WTC11 (cell line): ENCODE measurements at regions not wholly inside any gene's neighbourhood (a gene's known extent, or its start where the extent isn't known, plus 50 kb on each side); places are given as distances from the start of the nearest gene placed in this dataset.

Experiments used
- AR ChIP-seq: fragments of 250-450 bp; sonication (Bioruptor Pico); IDR thresholded peaks from 2 replicates; pipeline ENCODE4 v1.9.0; 2021; ENCODE audit warnings: mild to moderate bottlenecking
- CREB1 ChIP-seq: sonication (generic); formaldehyde crosslinking; IDR thresholded peaks from 2 replicates; pipeline ENCODE4 v1.8.0; 2023; ENCODE audit warnings: mild to moderate bottlenecking, missing genetic modification reagents
- CTCF ChIP-seq: fragments of 200-600 bp; IDR thresholded peaks from 2 replicates; pipeline ENCODE4 v1.8.0; 2022; ENCODE audit warnings: antibody characterized with exemption
- MYBL2 ChIP-seq: sonication (generic); formaldehyde crosslinking; IDR thresholded peaks from 2 replicates; pipeline ENCODE4 v1.8.1; 2023; ENCODE audit warnings: mild to moderate bottlenecking, moderate library complexity, missing genetic modification reagents
- TP53 ChIP-seq: sonication (generic); formaldehyde crosslinking; IDR thresholded peaks from 2 replicates; pipeline ENCODE4 v1.8.1; 2023; ENCODE audit warnings: mild to moderate bottlenecking, missing genetic modification reagents
- ZBTB21 ChIP-seq: sonication (generic); formaldehyde crosslinking; IDR thresholded peaks from 2 replicates; pipeline ENCODE4 v1.8.1; 2023; ENCODE audit warnings: mild to moderate bottlenecking, missing genetic modification reagents, borderline replicate concordance
- ZNF219 ChIP-seq: sonication (generic); formaldehyde crosslinking; IDR thresholded peaks from 2 replicates; pipeline ENCODE4 v1.8.0; 2023; ENCODE audit warnings: missing genetic modification reagents, mild to moderate bottlenecking, borderline replicate concordance
- ZNF232 ChIP-seq: sonication (generic); formaldehyde crosslinking; IDR thresholded peaks from 2 replicates; pipeline ENCODE4 v1.8.0; 2022; ENCODE audit warnings: mild to moderate bottlenecking, missing genetic modification reagents
- ZNF317 ChIP-seq: sonication (generic); formaldehyde crosslinking; IDR thresholded peaks from 2 replicates; pipeline ENCODE4 v1.8.1; 2023; ENCODE audit warnings: low read depth, mild to moderate bottlenecking, moderate library complexity, missing genetic modification reagents, borderline replicate concordance
- TF ChIP-seq, protein P1 (sequence below): fragments of 250-450 bp; sonication (Bioruptor Pico); IDR thresholded peaks from 2 replicates; pipeline ENCODE4 v1.9.0; 2021; ENCODE audit warnings: mild to moderate bottlenecking
- TF ChIP-seq, protein P2 (sequence below): sonication (generic); formaldehyde crosslinking; IDR thresholded peaks from 2 replicates; pipeline ENCODE4 v1.8.0; 2022; ENCODE audit warnings: missing genetic modification reagents
- TF ChIP-seq, protein P3 (sequence below): sonication (generic); formaldehyde crosslinking; IDR thresholded peaks from 2 replicates; pipeline ENCODE4 v1.8.1; 2023; ENCODE audit warnings: mild to moderate bottlenecking, missing genetic modification reagents, borderline replicate concordance

- TF ChIP-seq ZNF317 (no peak), CTCF (peak; percentile 34; the same call in 1 of the 2 replicates), ZBTB21 (CRISPR knock-in tag) (no peak), CREB1 (CRISPR knock-in tag) (no peak), TP53 (CRISPR knock-in tag) (no peak), MYBL2 (CRISPR knock-in tag) (no peak), ZNF232 (no peak), AR (CRISPR knock-in tag) (no peak), ZNF219 (CRISPR knock-in tag) (no peak)
- TF ChIP-seq, protein P1, sequence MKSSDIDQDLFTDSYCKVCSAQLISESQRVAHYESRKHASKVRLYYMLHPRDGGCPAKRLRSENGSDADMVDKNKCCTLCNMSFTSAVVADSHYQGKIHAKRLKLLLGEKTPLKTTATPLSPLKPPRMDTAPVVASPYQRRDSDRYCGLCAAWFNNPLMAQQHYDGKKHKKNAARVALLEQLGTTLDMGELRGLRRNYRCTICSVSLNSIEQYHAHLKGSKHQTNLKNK (CRISPR knock-in tag) = no peak
- TF ChIP-seq, protein P2, sequence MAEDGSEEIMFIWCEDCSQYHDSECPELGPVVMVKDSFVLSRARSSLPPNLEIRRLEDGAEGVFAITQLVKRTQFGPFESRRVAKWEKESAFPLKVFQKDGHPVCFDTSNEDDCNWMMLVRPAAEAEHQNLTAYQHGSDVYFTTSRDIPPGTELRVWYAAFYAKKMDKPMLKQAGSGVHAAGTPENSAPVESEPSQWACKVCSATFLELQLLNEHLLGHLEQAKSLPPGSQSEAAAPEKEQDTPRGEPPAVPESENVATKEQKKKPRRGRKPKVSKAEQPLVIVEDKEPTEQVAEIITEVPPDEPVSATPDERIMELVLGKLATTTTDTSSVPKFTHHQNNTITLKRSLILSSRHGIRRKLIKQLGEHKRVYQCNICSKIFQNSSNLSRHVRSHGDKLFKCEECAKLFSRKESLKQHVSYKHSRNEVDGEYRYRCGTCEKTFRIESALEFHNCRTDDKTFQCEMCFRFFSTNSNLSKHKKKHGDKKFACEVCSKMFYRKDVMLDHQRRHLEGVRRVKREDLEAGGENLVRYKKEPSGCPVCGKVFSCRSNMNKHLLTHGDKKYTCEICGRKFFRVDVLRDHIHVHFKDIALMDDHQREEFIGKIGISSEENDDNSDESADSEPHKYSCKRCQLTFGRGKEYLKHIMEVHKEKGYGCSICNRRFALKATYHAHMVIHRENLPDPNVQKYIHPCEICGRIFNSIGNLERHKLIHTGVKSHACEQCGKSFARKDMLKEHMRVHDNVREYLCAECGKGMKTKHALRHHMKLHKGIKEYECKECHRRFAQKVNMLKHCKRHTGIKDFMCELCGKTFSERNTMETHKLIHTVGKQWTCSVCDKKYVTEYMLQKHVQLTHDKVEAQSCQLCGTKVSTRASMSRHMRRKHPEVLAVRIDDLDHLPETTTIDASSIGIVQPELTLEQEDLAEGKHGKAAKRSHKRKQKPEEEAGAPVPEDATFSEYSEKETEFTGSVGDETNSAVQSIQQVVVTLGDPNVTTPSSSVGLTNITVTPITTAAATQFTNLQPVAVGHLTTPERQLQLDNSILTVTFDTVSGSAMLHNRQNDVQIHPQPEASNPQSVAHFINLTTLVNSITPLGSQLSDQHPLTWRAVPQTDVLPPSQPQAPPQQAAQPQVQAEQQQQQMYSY (CRISPR knock-in tag) = no peak
- TF ChIP-seq, protein P3, sequence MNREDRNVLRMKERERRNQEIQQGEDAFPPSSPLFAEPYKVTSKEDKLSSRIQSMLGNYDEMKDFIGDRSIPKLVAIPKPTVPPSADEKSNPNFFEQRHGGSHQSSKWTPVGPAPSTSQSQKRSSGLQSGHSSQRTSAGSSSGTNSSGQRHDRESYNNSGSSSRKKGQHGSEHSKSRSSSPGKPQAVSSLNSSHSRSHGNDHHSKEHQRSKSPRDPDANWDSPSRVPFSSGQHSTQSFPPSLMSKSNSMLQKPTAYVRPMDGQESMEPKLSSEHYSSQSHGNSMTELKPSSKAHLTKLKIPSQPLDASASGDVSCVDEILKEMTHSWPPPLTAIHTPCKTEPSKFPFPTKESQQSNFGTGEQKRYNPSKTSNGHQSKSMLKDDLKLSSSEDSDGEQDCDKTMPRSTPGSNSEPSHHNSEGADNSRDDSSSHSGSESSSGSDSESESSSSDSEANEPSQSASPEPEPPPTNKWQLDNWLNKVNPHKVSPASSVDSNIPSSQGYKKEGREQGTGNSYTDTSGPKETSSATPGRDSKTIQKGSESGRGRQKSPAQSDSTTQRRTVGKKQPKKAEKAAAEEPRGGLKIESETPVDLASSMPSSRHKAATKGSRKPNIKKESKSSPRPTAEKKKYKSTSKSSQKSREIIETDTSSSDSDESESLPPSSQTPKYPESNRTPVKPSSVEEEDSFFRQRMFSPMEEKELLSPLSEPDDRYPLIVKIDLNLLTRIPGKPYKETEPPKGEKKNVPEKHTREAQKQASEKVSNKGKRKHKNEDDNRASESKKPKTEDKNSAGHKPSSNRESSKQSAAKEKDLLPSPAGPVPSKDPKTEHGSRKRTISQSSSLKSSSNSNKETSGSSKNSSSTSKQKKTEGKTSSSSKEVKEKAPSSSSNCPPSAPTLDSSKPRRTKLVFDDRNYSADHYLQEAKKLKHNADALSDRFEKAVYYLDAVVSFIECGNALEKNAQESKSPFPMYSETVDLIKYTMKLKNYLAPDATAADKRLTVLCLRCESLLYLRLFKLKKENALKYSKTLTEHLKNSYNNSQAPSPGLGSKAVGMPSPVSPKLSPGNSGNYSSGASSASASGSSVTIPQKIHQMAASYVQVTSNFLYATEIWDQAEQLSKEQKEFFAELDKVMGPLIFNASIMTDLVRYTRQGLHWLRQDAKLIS (CRISPR knock-in tag) = no peak
These were observed 92.5 kb upstream of the MAP2 start for GRCh38 chr2:209331291-209331844.
